GM11168 (cell line): ENCODE measurements at regions not wholly inside any gene's neighbourhood (a gene's known extent, or its start where the extent isn't known, plus 50 kb on each side); places are given as distances from the start of the nearest gene placed in this dataset.

Source experiments
- in situ Hi-C: fragments of 300-500 bp; cut with MboI; formaldehyde crosslinking; loops from one replicate; pipeline ENCODE4 v1.12.0; 2022; ENCODE audit warnings: low sequenced_read_pairs; ENCODE audit not compliant: unreplicated experiment

DNA sequence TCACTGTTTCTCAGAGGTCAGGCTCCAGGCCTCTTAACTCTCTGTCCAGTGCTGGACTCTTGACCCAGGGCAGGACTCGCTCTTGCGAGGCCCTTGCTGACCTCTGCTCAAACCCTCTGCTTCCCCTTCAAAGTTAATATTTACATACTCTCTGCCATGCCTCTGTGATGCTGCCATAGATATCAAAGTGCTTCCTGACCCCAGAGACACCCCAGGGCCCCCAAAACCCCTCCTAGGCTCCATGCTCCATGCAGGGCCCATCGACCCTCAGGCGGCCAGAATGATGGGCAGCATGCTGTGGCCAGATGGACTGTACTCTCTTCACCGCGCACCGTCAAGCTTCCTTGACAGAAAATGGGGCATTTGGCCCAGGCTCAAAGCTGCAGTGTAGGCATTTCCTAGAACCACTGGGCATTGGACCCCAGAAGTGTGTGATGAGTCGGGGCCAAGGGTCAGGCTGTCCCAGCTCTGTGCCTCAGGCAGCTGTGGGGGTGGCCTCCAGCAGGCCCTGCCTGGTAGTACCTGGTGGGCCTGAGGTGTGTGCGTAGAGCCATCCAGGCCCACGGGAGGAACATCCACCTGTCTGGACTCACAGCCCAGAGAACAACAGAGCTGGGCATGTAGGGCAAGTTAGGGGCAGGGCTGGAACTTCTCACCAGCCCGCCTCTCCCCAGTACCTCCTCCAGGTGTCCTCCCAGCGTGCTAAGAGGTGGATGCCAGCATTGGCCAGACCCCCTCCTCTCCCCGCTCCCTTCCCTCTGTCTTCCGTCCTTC is 142.8 kb downstream of the VEGFA start:
- in situ Hi-C loops, result no loop called here

DNA sequence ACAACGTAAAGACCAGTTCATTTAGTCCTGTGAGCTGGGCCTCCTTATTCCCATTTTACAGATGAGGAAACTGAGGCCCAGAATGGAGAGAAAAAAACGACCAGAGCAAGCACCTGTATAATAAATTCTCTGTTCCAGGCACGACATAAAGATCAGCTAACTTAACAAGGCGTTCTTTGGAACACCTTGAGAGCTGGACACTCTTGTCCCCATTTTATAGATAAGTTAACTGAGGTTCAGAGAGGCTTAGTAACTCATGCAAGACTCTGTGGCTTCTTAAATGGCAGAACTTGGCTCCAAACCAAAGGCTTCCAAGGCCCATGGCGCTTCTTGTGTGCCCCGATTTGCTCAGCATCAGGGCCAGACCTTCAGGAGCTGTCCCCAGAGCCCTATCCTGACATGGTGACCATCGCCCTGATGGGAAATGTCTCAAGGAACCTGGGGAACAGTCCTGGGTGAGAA is 142.1 kb downstream of the VEGFA start:
- in situ Hi-C loops, result no loop called here

DNA sequence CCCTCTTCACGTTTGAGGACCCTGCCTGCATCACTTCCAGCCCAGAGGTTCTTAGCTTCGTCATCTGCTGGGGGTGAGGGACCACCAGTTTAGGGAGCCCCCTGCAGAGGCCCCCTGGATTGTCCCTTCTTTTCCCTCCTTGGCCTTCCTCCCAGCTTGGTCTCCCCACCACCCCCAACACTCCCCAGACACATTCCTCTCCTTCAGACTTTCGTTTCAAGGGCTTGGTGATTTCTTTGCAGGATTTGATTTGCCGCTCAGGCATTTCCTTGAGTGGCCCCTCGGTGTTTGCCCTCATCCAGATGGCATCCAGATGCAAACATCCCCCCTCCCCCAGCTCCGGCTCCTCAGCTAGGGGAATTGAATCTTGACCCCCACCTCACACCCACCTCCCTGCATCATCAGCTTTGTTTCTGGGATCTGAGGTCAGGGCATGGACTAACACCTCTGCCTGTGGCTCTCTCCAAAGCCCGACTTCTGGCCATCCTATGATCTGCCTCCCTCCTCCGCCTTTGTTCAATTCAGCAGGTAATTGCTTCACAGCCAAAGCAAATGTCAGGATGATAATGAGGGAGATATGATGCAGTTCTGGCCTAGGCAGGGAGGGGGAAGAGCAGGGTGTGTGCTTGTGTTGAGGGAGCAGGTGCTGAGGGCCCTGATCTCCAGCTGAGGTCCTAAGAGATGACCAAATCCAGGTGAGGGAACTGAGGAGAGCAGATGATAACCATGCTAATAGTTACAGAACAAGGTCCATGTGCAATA is 141.5 kb downstream of the VEGFA start:
- in situ Hi-C loops, result no loop called here

DNA sequence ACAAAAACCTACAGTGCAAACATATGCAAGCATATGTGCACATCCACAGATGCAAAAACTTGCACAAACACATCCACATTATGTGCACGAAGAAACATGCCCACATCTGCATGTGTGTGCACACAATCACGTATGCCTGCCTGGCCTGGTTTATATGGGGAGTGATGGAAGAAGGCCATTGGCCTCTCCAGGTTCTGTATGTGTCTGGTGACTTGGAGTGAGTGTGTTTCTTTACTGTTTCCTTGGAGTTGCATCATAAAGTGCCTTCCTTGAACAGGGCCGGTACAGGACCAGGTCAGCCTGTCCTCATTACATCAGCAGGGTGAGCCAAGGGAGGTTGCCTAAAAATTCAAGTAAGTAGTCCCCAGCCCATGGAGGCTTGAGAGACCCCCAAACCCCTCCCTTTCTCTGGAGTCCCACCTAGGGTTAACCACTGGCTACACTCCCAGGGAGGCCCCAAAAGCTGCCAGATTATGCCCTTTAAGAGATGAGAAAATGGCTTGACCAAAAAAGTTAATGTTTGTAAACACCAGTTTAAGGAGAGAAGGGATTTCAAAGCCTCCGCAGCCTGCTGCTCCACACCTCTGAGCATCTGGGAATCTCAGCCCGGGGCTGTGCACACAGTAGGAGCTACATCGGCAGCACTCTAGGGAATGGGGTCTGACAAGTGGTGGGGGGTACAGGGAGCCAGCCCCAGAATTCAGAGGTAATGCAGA is 140.8 kb downstream of the VEGFA start:
- in situ Hi-C loops, result no loop called here

DNA sequence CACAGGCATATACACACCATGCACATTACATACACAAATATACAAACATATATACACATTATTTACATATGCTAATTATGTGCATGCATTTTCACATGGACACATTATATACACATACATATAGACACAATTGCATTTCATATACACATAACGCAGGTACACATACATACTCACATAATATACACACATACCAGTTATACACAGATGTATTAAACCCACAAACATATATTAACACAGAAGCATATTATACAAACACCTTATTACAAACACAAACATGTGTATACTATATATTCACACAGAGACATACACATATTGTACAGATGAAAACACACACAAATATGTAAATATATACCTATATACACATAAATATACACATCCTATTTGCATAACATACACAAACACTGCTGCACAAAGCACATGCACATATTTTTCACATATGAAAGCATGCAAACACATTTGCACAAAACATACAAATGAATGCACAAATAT is 140.2 kb downstream of the VEGFA start:
- in situ Hi-C loops, result no loop called here

DNA sequence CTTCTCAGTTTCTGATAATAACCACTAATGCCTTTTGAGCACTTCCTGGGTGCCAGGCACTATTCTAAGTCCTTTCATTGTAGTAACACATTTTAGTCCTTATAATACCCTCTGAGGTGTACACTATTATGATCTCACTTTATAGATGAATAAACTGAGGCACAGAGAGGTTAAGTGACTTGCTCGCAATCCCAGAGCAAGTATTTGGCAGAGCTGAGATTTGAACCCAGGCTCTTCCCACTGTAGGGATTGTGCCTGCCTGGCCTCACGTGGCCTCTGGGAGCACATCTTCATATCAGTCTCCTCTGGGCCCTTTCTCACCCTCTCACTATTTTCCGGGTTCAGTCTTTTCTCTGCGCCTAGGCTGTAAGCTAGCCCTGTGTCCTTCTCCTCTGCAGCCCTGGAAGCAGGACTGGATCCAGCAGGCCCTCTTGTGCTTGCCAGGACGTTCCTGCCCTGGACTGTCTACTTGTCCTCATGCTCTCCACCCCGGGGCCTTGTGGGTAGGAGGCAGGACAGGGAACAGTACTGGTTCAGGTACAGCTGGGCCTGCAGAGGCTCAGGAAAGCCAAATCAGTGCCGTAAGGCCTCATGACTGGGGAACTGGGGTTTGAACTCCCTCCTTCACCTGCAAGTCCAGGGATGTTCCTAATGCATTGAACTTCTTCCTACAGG is 139.6 kb downstream of the VEGFA start:
- in situ Hi-C loops, result no loop called here

DNA sequence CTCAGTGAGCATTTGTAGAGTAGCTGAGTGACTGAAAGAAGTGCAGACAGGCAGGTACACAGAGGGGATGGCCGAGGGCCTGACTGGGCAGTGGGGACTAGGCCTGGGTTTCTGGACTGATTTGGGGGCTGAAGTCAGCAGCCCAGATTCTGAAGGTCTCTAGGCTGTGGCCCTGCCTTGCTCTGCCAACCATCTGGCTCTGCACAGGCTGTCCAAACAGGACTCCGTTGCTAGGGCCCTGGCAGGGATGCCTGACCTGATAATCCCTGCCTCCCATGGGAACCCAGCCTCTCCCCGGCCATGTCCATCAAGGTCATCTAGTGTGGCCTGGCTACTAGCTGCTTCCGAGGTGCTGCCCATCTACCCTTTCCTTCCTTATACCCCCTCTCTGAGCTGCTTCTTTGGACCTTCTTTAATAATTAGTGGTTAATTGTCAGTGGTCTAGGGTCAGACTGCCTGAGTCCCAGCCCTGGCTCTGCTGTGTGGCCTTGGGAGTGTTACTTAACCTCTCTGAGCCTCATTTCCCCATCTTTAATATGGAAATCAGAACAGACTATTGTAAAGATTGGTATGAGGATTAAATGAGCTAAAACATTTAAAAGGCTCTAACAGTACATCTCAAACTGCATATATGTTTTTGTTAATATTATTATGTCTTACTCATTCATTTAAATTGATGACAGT is 137.9 kb downstream of the VEGFA start:
- in situ Hi-C loops, result no loop called here

DNA sequence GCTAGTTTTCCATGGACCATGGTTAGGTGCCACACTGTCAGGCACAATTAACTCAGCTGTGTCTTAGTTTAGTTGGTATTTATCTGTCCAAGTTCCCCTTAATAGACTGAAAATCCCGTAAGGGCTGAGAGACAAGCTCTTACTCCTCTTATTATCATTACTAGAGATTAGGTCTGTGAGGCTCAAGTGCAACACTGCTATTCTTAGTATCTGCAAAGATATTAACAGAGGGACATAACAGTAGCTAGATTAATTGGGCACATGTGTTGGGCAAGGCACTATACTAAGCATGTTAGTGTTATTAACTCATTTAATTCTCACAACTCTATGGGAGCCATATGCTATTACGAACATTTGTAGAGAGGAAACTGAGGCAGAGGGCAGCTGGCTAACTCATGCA is 137.3 kb downstream of the VEGFA start:
- in situ Hi-C loops, result no loop called here

DNA sequence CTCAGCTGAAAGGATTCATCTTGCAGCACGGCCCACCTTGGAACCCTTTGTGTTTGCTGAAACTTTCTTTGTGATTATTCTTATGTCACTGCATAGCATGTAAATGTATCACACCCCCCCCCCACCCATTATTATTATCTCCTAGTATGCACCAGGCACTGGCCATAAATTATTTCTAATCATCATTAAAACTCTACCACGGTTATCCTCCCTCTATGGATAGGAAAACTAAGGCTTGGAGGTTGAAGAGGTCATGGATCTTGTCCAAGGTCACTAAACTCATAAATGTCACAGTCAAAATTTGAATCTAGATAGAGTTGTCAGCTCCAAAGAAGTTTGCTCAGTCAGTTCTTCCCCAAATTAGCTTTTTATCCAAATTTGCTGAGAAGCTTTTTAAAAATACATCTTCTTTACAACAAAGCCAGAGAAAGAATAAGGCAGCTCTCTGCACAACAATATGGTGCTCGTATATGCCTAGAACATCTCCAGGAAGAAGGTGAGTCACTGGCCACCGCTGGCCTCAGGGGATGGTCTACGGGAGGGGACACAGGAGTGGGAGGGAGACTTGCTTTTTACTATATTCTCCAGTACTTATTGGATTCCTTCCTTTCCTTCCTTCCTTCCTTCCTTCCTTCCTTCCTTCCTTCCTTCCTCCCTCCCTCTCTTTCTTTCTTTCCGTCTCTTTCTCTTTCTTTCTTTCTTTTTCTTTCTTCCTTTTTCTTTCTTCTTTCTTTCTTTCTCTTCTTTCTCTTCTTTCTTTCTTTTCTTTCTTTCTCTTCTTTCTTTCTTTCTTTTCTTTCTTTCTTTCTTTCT is 134.5 kb downstream of the VEGFA start:
- in situ Hi-C loops, result no loop called here

DNA sequence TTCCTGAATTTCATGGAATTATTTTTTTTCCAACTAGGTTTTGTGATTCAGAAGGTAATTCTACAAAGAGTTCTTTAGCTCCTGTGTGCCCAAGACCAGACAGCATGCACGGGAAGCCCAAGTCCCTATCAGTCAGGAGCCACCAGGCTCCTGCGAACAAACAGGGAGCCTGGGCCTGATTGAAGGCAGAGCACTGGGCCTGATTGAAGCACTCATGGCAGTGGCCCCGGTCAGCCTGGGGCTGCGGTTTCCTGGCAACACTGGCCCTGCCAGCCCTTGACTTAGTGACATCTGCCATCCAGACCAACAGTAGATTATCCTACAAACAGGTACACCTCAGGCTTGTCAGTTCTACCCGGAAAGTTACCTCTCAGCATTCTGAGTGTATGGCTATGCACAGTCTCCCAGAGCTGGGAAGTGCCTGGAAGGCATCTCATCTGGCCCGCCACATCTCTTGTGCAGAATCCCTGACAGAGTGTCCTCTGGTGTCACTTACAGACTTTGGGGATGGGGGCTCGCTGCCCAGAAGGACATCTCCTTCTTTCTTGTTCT is 133.8 kb downstream of the VEGFA start:
- in situ Hi-C loops, result no loop called here

DNA sequence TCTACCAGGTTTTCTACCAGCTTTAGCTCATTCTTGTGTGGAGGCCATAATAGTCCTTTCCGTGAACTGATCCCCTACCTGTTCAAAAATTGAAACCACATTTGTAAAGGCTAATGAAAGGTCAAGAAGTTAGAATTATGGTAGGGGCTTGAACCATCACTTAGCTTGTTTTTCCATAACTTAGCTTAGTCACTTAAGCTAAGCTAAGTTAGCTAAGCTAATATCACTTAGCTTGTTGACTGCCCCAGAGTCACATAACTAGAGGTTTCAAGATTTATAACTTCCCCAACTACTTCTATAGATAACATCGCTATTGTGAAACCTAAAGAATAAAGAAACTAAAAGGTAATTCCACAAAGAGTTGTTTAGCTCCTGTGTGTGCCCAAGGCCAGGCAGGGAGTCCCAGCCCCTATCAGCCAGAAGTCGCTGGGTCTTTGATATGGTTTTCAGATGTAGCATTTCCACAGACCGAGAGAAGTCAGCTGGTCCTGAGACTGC is 131.8 kb downstream of the VEGFA start:
- in situ Hi-C loops, result no loop called here

DNA sequence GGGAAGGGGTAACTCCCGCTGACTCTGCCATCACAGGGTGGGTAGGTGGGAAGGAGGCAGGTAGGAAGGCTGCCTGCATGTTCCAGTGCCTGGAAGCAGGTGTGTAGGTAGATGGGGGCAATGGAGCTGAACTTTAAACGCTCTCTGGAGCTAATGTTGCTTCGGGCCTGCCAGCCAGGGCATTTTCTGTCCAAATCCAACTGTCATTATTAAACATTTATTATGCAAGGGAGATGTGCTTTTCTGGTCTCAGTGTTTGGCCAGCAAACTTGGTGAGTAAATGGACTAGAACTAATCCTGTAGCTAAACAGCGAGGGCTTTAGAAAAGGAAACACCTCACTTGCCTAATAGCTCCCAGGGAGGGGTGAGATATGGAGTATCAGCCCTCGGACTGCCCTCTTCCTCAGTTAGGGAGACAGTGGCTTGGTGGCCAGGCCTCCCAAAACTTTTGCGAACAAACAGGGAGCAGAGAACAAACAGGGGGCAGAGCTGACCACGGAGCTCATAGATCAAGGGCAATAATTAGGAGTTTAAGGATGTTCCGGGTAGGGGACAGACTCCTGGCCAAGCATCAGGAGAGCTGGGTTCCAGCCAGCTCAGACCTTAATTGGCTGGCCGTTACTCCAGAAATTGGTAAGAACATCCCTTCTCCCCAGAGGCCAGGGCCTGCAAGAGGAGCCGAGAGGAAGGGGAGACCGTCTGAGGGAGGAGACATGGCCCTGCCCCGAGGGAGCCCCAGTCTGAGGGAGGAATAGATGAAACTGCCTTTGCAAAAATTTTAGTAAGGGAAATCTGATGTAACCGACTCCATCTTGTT is 131.1 kb downstream of the VEGFA start:
- in situ Hi-C loops, result no loop called here

DNA sequence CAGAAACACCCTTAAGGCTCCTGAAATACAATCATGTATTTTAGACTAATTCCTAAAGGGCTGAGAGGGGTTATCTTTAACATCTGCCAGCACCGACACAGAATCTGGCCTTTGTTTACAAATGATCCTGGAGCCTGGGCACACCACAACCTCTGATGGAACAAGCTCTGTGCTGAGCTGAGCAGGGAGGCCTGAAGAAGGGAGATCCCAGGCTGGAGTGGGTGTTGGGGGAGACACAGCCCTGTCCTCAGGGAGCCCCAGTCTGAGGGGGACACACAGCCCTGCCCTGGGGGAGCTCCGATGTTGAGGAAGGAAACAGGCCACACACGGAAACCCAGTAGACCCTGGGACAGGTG is 130.5 kb downstream of the VEGFA start:
- in situ Hi-C loops, result no loop called here

DNA sequence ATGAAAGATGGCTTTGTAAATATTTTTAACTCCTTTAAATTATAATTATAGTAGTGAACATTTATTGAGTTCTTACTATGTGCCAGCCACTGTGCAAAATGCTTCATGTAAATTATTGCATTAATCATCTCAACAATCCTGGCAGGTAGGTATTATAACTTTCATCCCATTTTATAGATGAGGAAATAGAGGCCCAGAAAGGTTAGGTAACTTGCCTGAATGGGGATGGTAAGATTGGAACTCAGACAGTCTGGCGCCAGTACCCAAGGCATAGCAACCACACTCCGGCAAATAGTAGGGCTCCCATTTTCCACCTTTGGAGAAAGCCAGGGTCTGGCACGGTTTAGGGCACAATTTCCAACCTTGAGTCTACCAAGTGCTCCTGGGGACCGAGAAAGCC is 129.8 kb downstream of the VEGFA start:
- in situ Hi-C loops, result loop anchor here (5.0 kb wide), 1 partner anchor 43 kb away; no protein-coding TSS in a partner anchor

DNA sequence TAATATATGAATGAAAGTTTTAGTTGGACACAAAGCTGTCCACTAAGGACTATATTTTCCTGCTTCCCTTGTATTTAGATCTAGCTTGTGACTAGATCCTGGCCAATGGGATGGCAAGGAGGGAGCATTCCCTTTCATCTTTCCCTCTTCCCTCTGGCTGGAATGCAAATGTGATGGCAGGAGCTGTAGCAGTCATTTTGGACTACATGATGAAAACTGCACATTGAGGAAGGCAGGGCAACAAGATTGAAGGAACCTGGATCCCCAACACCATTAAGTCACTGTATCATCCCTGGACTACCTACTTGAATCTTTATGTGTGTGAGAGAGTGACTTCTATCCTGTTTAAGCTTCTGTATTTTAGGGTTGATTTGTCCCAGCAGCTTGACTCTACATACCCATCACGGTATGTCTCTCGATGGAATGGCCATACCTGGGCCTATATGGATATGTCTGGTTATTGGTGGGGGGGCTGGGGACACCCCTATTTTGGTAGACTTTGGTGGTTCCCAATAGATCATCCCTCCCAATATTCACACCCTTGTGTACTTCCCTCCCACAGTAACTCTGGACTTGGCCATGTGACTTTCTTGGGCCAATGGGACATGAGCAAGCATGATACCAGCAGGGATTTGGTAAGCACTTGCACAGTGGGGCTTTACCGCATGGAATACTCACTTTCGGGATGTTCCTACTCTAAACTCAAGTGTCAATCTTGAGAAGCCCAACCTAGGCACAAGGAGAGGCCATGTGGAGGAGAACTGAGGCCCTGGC is 128.5 kb downstream of the VEGFA start:
- in situ Hi-C loops, result loop anchor here (5.0 kb wide), 1 partner anchor 41 kb away; no protein-coding TSS in a partner anchor

DNA sequence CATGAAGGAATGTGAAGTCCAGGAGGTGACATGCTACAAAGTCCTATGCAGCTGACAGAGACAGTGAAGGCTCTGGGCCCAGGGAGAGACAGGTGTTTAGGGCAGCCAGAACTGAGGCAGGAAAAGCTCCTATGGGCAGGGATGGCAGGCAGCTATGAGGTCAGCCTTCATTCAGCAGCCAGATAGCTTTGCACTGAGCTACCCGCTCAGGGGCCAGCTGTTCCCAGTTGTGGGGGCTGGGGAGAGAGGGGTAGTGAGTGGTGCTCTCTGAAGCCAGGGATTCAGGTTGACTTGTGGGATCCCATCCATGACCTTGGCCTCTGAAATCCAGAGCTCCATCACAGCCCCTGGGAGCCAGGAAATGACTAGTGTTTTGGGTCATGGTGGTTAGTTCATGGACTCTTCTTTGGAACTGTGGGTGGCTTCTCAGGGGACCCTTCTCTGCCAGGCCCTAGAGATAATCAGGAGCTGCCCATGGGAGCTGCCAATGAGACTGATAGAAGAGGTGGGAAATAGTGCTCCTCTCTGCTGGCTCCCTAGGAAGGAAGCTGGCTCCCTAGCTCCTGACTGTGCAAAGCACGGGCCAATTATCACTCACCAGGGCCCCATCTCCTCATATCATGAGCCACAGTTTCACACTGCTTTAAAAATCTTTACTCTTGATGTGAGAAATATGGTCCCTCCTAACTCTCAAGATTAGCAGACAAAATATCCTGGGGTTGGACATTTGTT is 127.7 kb downstream of the VEGFA start:
- in situ Hi-C loops, result loop anchor here (5.0 kb wide), 1 partner anchor 40 kb away; no protein-coding TSS in a partner anchor
